ENCODE measurements at regions not wholly inside any gene's neighbourhood (a gene's known extent, or its start where the extent isn't known, plus 50 kb on each side); places are given as distances from the start of the nearest gene placed in this dataset.

DNA sequence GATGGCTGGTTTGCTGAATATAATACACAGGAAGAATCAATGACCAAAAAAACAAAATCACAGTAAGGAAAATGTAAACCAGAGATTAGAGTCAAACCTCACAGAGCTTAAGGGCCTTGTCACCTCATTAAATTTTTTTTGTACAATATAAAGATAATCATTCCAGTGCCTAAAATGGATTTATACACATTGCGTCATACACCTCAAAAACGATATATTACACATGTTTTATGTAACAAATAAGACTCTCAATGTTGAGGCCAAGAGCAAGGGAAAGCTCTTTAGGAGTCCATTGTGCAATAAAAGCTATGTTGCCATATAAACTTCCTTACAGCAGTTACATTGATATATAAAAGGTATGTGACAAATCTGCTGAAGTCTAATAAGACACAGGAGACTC lies 856.7 kb upstream of the SLITRK1 start:
- peaks cover 6% of the 10 kb centered on the region for H3K4me1 ChIP-seq (ENCODE audit: insufficient read depth, low read length, poor library complexity, severe bottlenecking)
- no peaks in the 10 kb centered on the region for H3K36me3 ChIP-seq (ENCODE audit: insufficient read depth, low read length)
- no peak overlapping the region for H3K4me3 ChIP-seq (ENCODE audit: low read length, poor library complexity, severe bottlenecking)
- no peaks in the 10 kb centered on the region for H3F3A ChIP-seq (ENCODE audit: low read depth)
- no peaks in the 10 kb centered on the region for H3K79me2 ChIP-seq (ENCODE audit: insufficient read depth, low read length)
- no peak overlapping the region for H3K4me2 ChIP-seq (ENCODE audit: low read depth, low read length, poor library complexity, severe bottlenecking)
- no peaks in the 10 kb centered on the region for H3K9me3 ChIP-seq (ENCODE audit: insufficient read depth, low read depth, low read length)
- TF ChIP-seq EZH2phosphoT487 (IDR thresholded peaks at IDR 0.05; ENCODE audit: borderline replicate concordance), result no peak
- TF ChIP-seq, protein P1, sequence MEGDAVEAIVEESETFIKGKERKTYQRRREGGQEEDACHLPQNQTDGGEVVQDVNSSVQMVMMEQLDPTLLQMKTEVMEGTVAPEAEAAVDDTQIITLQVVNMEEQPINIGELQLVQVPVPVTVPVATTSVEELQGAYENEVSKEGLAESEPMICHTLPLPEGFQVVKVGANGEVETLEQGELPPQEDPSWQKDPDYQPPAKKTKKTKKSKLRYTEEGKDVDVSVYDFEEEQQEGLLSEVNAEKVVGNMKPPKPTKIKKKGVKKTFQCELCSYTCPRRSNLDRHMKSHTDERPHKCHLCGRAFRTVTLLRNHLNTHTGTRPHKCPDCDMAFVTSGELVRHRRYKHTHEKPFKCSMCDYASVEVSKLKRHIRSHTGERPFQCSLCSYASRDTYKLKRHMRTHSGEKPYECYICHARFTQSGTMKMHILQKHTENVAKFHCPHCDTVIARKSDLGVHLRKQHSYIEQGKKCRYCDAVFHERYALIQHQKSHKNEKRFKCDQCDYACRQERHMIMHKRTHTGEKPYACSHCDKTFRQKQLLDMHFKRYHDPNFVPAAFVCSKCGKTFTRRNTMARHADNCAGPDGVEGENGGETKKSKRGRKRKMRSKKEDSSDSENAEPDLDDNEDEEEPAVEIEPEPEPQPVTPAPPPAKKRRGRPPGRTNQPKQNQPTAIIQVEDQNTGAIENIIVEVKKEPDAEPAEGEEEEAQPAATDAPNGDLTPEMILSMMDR (conservative IDR thresholded peaks at IDR 0.05; ENCODE audit: low read length), result no peak
- no peaks in the 10 kb centered on the region for H4K20me1 ChIP-seq (ENCODE audit: insufficient read depth, low read length, poor library complexity, severe bottlenecking)
- no peak overlapping the region for H3K9ac ChIP-seq (ENCODE audit: low read depth, low read length, poor library complexity, severe bottlenecking)
- H3K27me3 ChIP-seq (ENCODE audit: insufficient read depth, low read length, poor library complexity, severe bottlenecking), result no peaks in the 10 kb centered on the region
- H2AFZ ChIP-seq (ENCODE audit: low read length), result no peak overlapping the region
- H3K9me2 ChIP-seq (replicated peaks; ENCODE audit: low read depth, low read length), result no peaks in the 10 kb centered on the region

DNA sequence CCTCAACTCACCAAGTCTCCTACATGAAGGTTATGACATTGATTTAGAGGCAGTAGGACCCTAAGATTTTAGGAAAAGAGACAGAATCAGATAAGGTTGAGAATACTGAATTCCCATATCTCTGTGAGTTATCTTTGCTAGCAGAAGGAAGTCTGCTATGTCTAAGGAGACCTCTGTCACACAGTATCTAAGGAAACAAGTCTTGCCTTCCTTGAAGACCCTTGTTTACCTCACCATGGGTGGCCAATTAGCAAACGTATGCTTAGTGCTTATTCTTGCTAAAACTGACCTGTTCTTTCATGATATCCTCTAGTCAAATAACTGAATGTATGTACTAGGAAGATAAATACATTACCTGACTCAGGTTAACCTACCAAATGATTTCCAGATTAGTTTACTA lies 855.4 kb upstream of the SLITRK1 start:
- Histone ChIP-seq H3K9ac (ENCODE audit: low read depth, low read length, poor library complexity, severe bottlenecking) (no peak overlapping the region), H3K27me3 (ENCODE audit: insufficient read depth, low read length, poor library complexity, severe bottlenecking) (no peaks in the 10 kb centered on the region), H3K9me3 (ENCODE audit: insufficient read depth, low read depth, low read length) (no peaks in the 10 kb centered on the region), H2AFZ (ENCODE audit: low read length) (no peak overlapping the region), H4K20me1 (ENCODE audit: insufficient read depth, low read length, poor library complexity, severe bottlenecking) (no peaks in the 10 kb centered on the region), H3F3A (ENCODE audit: low read depth) (no peaks in the 10 kb centered on the region), H3K4me3 (ENCODE audit: low read length, poor library complexity, severe bottlenecking) (no peak overlapping the region), H3K4me1 (ENCODE audit: insufficient read depth, low read length, poor library complexity, severe bottlenecking) (peaks cover 6% of the 10 kb centered on the region), H3K36me3 (ENCODE audit: insufficient read depth, low read length) (no peaks in the 10 kb centered on the region), H3K9me2 (replicated peaks; ENCODE audit: low read depth, low read length) (no peaks in the 10 kb centered on the region), H3K79me2 (ENCODE audit: insufficient read depth, low read length) (no peaks in the 10 kb centered on the region), H3K4me2 (ENCODE audit: low read depth, low read length, poor library complexity, severe bottlenecking) (no peak overlapping the region)
- TF ChIP-seq, protein P1 (conservative IDR thresholded peaks at IDR 0.05; ENCODE audit: low read length), result no peak
- no peak for TF ChIP-seq EZH2phosphoT487 (IDR thresholded peaks at IDR 0.05; ENCODE audit: borderline replicate concordance)

- Histone ChIP-seq H3K9ac (ENCODE audit: low read depth, low read length, poor library complexity, severe bottlenecking) (no peak overlapping the region), H3K9me3 (ENCODE audit: insufficient read depth, low read depth, low read length) (no peaks in the 10 kb centered on the region), H3K79me2 (ENCODE audit: insufficient read depth, low read length) (no peaks in the 10 kb centered on the region), H3K9me2 (replicated peaks; ENCODE audit: low read depth, low read length) (no peaks in the 10 kb centered on the region), H2AFZ (ENCODE audit: low read length) (no peak overlapping the region), H3K4me3 (ENCODE audit: low read length, poor library complexity, severe bottlenecking) (no peak overlapping the region), H4K20me1 (ENCODE audit: insufficient read depth, low read length, poor library complexity, severe bottlenecking) (no peaks in the 10 kb centered on the region), H3K4me2 (ENCODE audit: low read depth, low read length, poor library complexity, severe bottlenecking) (no peak overlapping the region), H3K27me3 (ENCODE audit: insufficient read depth, low read length, poor library complexity, severe bottlenecking) (no peaks in the 10 kb centered on the region), H3K4me1 (ENCODE audit: insufficient read depth, low read length, poor library complexity, severe bottlenecking) (no peaks in the 10 kb centered on the region), H3F3A (ENCODE audit: low read depth) (no peaks in the 10 kb centered on the region), H3K36me3 (ENCODE audit: insufficient read depth, low read length) (no peaks in the 10 kb centered on the region)
- TF ChIP-seq, protein P1 (conservative IDR thresholded peaks at IDR 0.05; ENCODE audit: low read length), result no peak
- TF ChIP-seq EZH2phosphoT487 (IDR thresholded peaks at IDR 0.05; ENCODE audit: borderline replicate concordance), result no peak
These were observed 848.1 kb upstream of the SLITRK1 start for GRCh38 chr13:84730376-84730775.
